OCI-LY1 (cell line): ENCODE measurements at regions not wholly inside any gene's neighbourhood (a gene's known extent, or its start where the extent isn't known, plus 50 kb on each side); places are given as distances from the start of the nearest gene placed in this dataset.

Experiments
- H2AFZ ChIP-seq: fragments of 200-600 bp; sonication (generic), shearing (Covaris generic); 2 replicates; pipeline ENCODE4 v1.6.0; 2014; ENCODE audit warnings: antibody characterized with exemption, mild to moderate bottlenecking, low read length
- H3F3A ChIP-seq: fragments of 200-600 bp; sonication (generic), shearing (Covaris generic); 2 replicates; pipeline ENCODE4 v1.6.0; 2014; ENCODE audit warnings: mild to moderate bottlenecking, antibody characterized with exemption, low read length, moderate library complexity; ENCODE audit not compliant: insufficient read depth
- H3K27ac ChIP-seq: fragments of 200-600 bp; sonication (generic); 2 replicates; pipeline ENCODE4 v1.5.1; 2014; ENCODE audit warnings: low read length, mixed run types, mild to moderate bottlenecking, low read depth; ENCODE audit not compliant: poor library complexity, severe bottlenecking
- H3K27me3 ChIP-seq: fragments of 200-600 bp; sonication (generic); 2 replicates; pipeline ENCODE4 v1.6.0; 2014; ENCODE audit warnings: antibody characterized with exemption, mild to moderate bottlenecking, low read length, moderate library complexity; ENCODE audit not compliant: insufficient read depth
- H3K36me3 ChIP-seq: fragments of 200-600 bp; sonication (generic); 2 replicates; pipeline ENCODE4 v1.6.1; 2014; ENCODE audit warnings: mild to moderate bottlenecking, antibody characterized with exemption, low read length, moderate library complexity, mixed read lengths; ENCODE audit not compliant: insufficient read depth
- H3K4me1 ChIP-seq: fragments of 200-600 bp; sonication (generic); 2 replicates; pipeline ENCODE4 v1.5.1; 2014; ENCODE audit warnings: mild to moderate bottlenecking, low read length, moderate library complexity; ENCODE audit not compliant: insufficient read depth, severe bottlenecking
- H3K4me2 ChIP-seq: fragments of 200-600 bp; sonication (generic), shearing (Covaris generic); 2 replicates; pipeline ENCODE4 v1.6.1; 2014; ENCODE audit warnings: low read length
- H3K4me3 ChIP-seq: fragments of 200-600 bp; sonication (generic); 2 replicates; pipeline ENCODE4 v1.5.1; 2014; ENCODE audit warnings: low read length, low read depth, mild to moderate bottlenecking, mixed read lengths; ENCODE audit not compliant: poor library complexity, severe bottlenecking
- H3K79me2 ChIP-seq: fragments of 200-600 bp; shearing (Covaris generic); 2 replicates; pipeline ENCODE4 v1.6.1; 2016; ENCODE audit warnings: mixed run types, low read length, mixed read lengths; ENCODE audit not compliant: insufficient read depth
- H3K9ac ChIP-seq: fragments of 200-600 bp; sonication (generic), shearing (Covaris generic); 2 replicates; pipeline ENCODE4 v1.6.1; 2014; ENCODE audit warnings: mild to moderate bottlenecking, low read length, mixed read lengths
- H3K9me2 ChIP-seq: fragments of 200-600 bp; sonication (generic), shearing (Covaris generic); 2 replicates; pipeline ENCODE4 v1.6.1; 2014; ENCODE audit warnings: low read depth, mild to moderate bottlenecking, low read length, mixed read lengths
- H3K9me3 ChIP-seq: fragments of 200-600 bp; shearing (Covaris generic); 2 replicates; pipeline ENCODE4 v1.6.1; 2014; ENCODE audit warnings: low read length, mixed read lengths
- H4K20me1 ChIP-seq: fragments of 200-600 bp; sonication (generic), shearing (Covaris generic); 2 replicates; pipeline ENCODE4 v1.6.0; 2016; ENCODE audit warnings: mild to moderate bottlenecking, low read length; ENCODE audit not compliant: insufficient read depth
- CTCF ChIP-seq: fragments of 200-600 bp; sonication (generic), shearing (Covaris generic); IDR thresholded peaks from 2 replicates; pipeline ENCODE4 v1.5.1; 2017; ENCODE audit warnings: mild to moderate bottlenecking, antibody characterized with exemption, low read length, moderate library complexity, mixed read lengths
- EZH2 ChIP-seq: fragments of 200-600 bp; sonication (generic), shearing (Covaris generic); IDR thresholded peaks from 2 replicates; pipeline ENCODE4 v1.8.0; 2017; ENCODE audit warnings: borderline replicate concordance, mixed run types, mild to moderate bottlenecking, antibody characterized with exemption, low read length, moderate library complexity, mixed read lengths

DNA sequence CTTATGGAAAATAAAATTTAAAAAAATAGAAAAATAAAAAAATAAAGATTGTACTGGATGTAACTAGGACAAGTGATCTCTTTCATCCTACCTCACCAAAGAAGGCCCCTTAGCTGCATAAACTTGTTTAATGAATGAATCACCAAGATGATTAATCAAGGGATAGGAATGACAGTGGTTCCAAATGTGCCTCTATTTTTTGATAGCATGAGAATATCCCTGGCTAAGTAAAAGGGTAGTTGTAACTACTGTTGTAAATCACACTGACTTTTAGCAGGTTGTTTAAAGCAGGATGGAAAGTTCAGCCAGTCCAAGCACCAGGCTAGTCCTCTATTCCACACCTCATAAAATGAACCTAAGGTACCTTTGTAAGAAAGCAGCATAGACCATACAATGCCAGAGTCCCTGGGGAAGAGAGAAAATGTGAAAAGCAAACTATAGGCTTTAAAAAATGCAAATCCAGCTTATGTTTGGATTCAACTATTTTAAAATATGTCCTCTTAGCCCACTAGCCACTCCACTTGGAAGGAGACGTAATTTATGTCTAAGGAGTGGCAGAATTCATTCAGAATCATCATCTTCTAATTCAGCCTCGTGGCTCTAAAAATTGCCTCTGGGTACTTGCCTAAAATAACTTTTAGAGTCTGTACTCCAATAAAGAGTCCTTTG is 126.8 kb downstream of the SKIDA1 start:
- Histone ChIP-seq H4K20me1 (no peaks in the 10 kb centered on the region), H3K36me3 (no peaks in the 10 kb centered on the region), H3F3A (no peaks in the 10 kb centered on the region), H3K27me3 (no peaks in the 10 kb centered on the region), H3K4me3 (no peak overlapping the region), H3K79me2 (no peaks in the 10 kb centered on the region), H2AFZ (no peak overlapping the region), H3K9me3 (no peaks in the 10 kb centered on the region), H3K27ac (no peak overlapping the region), H3K9me2 (no peaks in the 10 kb centered on the region), H3K4me1 (no peaks in the 10 kb centered on the region), H3K9ac (no peak overlapping the region), H3K4me2 (no peak overlapping the region)
- TF ChIP-seq CTCF (no peak), EZH2 (no peak)

DNA sequence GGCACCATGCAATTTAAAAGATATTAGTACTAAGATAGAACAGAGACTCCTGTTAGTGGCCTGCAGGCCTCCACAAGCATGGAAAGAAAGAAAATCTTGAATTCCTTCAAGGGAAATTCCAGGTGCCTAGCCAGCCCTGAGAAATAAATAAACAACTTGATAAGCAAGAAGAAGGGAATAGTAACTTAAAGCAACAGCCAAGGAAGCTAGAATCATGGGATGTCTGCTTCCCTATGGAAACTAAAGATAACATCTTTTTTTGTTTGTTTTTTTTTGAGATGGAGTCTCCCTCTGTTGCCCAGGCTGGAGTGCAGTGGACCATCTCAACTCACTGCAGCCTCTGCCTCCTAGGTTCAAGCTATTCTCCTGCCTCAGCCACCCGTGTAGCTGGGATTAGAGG is 128.6 kb downstream of the SKIDA1 start:
- Histone ChIP-seq H3K27ac (no peak overlapping the region), H3K9ac (no peak overlapping the region), H4K20me1 (no peaks in the 10 kb centered on the region), H3K9me3 (no peaks in the 10 kb centered on the region), H3K27me3 (no peaks in the 10 kb centered on the region), H3K79me2 (no peaks in the 10 kb centered on the region), H3K36me3 (no peaks in the 10 kb centered on the region), H2AFZ (no peak overlapping the region), H3K4me1 (no peaks in the 10 kb centered on the region), H3K9me2 (no peaks in the 10 kb centered on the region), H3F3A (no peaks in the 10 kb centered on the region), H3K4me2 (no peak overlapping the region), H3K4me3 (no peak overlapping the region)
- TF ChIP-seq CTCF (no peak), EZH2 (no peak)

DNA sequence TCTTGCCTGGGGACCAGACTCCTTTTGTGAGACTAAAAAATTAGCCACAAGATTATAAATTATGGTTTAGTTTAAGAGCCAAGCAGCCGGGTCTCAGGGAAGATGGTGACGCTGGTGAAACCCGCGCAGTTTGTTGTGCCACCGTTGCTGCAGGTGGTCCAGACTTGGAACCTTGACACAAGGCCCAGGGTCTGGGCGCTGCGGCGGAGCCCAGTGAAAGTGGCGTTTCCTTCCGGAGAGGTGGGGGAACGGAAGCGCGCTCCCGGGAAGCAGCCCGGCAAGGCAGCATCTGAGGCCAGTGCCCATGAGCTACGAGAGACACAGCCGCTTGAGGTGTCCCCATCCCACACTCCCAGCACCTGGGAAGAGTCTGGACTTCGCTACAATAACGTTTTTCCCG is 131.6 kb downstream of the SKIDA1 start:
- H4K20me1 ChIP-seq: no peaks in the 10 kb centered on the region
- H3K9me2 ChIP-seq: no peaks in the 10 kb centered on the region
- no peak overlapping the region for H3K4me2 ChIP-seq
- H3K9ac ChIP-seq: no peak overlapping the region
- H3K9me3 ChIP-seq: no peaks in the 10 kb centered on the region
- H2AFZ ChIP-seq: no peak overlapping the region
- H3K27me3 ChIP-seq: no peaks in the 10 kb centered on the region
- no peak for TF ChIP-seq CTCF
- no peak for TF ChIP-seq EZH2
- no peaks in the 10 kb centered on the region for H3K79me2 ChIP-seq
- H3K4me1 ChIP-seq: no peaks in the 10 kb centered on the region
- H3K4me3 ChIP-seq: no peak overlapping the region
- no peak overlapping the region for H3K27ac ChIP-seq
- no peaks in the 10 kb centered on the region for H3K36me3 ChIP-seq
- no peaks in the 10 kb centered on the region for H3F3A ChIP-seq
